ENCODE measurements at regions not wholly inside any gene's neighbourhood (a gene's known extent, or its start where the extent isn't known, plus 50 kb on each side); places are given as distances from the start of the nearest gene placed in this dataset.

DNA sequence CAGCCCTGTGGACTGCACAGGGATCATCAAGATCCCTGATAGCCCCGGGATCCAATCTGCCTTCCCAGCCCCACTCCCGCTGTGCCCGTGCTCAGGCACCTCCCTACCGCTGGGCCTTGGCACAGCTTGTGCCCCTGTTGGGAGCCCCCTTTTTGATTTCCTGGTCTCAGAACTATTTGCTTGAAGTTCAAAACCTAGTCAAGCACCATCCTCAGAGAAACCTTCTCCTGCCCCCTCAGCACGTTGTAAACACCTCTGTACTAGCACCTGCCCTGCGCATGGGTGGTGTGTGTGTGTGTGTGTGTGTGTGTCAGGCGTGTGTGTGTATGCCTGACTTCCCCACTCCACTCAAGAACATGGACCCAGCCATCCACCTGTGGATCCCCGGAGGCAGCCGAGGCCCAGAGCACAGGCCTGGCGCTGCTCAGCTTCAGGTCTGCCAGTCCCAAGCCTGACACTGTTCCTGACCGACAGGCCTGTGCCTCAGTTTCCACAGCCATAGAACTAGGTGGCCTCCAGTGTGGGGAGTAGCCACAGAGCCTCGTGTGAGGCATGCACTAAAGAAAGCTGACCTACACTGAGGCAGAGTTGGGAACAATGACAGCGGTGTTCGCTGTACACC lies 65.5 kb downstream of the ADRA2C start:
- no peak for DNase-seq

GRCh38 chr4:3832536-3833220 lies 66.5 kb downstream of the ADRA2C start:
- no peak for DNase-seq

DNA sequence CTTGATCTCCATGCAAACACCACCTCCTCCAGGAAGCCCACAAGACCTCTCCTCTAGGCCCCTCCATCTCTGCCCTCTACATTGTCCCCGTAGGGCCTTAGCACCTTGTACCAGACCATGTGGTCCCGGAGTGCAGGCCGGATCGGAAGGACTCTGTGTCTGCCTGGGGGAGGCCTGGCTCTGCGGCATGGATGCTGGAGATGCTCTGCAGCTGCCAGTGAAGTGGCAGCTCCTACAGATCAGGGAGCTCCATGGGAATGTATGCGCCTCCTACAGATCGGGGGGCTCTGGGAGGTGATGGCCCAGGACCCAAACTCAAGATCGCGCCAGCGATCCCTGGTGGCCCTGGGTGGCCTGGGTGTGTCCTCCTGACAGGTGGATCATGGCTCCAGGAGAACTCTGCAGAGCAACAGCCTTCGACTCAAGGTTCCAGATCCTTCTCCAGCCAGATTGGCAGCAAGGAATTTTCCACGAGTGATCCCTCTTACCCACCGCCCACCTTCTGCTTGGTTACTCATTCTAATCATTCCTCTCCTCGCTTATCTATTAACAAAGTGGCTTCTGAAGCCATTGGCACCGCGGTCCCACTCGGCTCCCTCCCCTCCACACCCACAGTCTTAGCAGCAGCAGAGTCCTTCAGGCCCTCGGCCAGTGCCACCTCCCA lies 67.3 kb downstream of the ADRA2C start:
- no peak for DNase-seq

- no peak for DNase-seq
Measured at GRCh38 chr4:3834186-3834662, 68.0 kb downstream of the ADRA2C start.

DNA sequence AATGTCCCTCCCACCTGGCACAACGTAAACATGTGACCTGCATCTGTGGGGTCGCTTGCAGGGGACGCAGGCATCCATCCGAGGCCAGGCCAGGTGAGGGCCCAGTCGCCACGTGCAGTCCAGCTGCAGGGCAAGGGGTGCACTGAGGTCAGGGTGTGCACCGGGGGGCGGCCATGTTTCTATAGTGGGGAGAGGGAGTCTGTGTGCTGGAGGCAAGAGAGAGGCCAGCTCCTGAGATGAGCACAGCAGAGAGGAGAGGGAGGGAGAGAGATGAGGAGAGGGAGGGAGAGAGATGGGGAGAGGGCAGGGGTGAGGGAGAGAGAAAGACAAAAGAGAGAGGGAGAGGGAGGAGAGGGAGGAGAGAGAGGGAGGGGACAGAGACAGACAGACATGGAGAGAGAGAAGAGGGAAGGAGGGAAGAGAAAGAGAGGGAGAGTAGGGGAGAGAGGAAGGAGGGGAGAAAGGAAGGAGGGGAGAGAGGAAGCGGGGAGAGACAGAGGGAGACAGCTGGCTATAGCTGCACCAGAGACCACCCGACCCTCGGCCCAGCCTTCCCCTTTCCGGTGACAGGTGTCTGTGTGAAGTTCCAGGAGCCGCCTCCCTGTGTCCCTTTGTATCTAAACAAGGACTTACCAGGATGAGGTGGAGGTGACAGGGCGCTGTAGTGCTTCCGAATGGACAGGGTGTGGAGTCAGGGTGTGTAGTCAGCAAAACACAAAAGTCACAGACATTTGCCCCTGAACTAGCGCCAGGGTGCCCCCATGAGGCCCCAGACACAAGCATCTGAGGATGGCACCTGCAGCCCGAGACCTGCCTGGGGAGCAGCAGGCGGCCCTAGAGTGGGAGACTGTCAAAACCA lies 68.7 kb downstream of the ADRA2C start:
- DNase-seq, result no peak

GRCh38 chr4:3835527-3836405 lies 69.6 kb downstream of the ADRA2C start:
- DNase-seq, result no peak

GRCh38 chr4:3836406-3836755 lies 70.2 kb downstream of the ADRA2C start:
- DNase-seq, result no peak

DNA sequence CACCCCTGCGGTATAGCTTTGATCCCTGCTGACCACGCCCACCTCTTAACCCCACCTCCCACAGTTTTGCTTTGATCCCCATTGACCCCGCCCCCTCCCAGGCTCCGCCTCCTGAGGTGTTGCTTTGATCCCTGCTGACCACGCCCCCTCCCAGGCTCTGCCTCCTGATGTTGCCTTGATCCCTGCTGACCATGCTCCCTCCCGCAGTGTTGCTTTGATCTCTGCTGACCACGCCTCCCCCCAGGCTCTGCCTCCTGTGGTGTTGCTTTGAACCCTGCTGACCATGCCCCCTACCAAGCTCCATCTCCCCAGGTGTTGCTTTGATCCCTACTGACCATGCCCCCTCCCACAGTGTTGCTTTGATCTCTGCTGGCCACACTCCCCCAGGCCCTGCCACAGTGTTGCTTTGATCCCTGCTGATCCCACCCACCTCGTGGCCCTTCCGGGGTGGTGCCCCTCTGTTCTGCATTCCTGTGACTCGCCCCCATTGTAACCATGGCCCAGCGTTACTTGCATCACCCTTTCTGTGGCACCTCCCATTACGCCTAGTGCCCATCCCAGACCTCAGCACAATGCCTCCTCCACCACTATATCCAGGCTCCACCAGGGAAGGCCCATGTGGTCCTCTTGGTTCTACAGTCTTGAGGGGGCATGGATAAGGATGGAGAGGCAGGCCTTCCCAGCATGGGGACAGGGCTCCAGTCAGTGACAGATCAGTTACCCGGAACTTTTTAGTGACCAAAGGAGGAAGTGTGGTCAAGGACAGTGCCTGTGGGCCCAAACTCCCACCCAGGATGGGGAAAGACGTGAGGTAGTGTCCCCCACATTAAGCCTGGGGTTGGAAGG lies 70.8 kb downstream of the ADRA2C start:
- no peak for DNase-seq

DNA sequence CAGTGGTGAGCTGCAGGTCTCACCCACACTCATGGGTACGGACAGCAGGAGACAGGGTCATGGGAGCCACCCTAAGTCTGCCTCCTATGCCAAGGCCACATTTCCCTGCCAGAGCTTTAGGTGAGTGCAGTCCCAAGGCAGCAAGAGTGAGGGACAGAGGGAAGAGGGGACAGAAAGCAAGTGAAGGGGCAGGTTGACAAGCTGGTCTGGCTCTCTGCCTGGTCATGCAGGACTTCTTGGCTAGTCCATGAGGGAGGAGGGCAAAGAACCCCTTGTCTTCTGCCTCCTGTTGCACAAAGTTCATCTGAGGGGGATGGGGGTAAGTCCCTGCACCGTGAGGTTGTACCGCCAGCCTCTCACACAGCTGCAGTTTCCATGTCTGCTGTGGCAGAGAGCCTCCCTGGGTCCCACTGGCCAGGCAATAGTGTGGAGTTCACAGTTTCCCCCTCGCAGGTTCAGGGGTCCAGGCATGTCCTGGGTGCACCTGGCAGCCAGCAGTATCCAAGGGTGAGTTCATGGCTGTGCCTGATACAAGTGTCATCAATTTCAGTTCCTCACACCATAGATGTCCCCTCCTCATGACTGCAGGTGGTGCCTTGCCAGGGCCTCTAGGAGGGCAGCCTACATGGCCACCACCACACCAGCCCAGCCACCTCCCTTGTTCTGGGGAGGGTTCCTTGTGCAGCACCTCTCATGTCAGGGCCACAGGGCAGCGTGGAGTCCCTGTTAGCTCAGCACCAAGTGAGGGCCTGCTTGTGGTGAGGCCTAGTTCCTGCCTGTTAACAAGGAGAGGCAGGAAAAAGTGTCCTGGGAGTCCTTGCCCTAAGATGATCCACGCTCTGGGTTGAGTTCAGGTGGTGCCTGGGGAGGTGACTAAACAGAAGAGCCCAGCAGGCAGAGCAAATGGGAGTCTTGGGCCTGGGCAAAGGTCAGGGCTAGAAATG lies 72.5 kb downstream of the ADRA2C start:
- no peak for DNase-seq

GRCh38 chr4:3845094-3845743 lies 79.0 kb downstream of the ADRA2C start:
- no peak for DNase-seq

DNA sequence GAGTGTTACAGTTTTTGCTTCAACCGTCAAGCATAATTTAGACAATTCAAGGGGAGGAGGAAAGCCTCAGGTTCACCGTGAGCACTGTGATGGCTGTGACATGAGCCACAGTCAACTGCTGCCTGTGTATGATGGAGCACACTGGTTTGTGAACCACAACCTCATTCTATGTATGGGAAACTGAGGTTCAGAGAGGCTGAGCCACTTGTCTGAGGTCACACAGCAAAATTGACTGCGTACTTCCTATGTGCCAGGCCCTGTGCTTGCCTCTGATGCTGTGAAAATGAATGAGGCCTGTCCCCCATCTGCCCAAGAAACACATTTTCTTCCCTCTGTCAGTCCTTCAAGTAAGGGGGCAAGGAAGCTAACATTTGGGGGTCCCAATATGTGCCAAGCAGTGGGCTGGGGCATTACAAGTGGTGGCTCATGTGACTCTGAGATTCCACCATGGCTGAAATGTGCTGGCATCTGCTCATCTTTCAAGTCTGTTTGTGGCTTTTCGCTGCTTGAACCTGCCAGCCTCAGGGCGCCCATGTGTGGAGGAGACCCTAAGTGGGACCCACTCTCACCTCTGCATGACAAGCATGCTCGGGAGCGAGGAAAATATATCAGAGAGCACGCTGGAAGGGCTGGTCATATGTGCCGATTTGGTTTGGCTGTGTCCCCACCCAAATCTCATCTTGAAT lies 79.7 kb downstream of the ADRA2C start:
- no peak for DNase-seq

DNA sequence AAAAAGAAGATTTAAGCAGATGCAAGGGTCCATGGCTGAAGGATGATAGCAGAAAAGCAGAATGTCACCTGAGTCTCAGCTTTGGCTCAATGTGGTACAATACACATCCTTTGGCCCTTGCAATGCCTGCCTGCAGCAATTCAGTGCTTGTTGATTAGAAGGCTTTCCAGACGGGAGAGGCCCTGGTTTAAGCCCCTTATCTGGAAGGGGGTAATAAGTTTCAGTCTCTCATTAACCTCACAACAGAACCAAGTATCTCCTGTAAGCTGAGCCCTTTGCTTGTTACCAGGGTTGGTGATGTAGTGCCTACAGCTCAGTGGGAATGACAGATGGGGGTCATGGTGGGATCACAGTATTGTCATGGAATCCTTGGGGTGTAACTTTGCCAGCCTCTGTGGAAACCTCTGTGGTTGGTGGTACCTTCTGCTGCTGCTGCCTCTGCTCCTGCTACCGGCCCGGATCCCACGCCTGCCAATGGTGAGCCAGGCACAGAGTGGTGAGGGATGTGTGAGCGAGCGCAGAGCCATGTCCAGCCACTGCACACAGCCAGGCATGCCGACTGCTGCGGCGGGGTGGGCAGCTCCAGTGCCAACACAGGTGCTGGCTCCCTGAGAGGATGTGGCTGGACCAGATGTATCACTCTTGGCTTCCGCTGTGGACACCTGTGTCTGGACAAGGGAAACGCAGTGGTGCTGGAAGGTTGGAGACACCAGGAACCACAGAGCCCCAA lies 81.2 kb downstream of the ADRA2C start:
- no peak for DNase-seq

- no peak for DNase-seq
Measured at GRCh38 chr4:3848323-3848722, 82.1 kb downstream of the ADRA2C start.

DNA sequence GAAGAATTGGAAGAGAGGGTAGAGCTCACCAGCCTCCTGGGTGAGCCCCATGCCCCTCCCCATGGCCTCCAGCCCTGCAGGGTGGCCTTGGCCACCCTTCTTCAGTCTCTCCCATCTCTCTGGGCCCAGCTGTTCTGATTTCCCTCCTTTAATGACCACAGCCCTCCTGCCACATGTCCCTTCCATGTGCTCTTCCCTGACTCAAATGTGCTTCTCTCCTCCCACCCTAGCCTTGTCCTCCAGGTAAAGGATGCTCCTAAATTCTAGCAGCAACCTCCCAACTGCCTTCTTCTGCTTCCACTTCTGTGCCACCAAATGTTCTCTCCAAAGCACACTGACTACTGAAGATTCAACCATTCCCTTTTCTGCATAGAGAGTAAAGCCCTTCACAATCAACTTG lies 83.0 kb downstream of the ADRA2C start:
- DNase-seq, result no peak

DNA sequence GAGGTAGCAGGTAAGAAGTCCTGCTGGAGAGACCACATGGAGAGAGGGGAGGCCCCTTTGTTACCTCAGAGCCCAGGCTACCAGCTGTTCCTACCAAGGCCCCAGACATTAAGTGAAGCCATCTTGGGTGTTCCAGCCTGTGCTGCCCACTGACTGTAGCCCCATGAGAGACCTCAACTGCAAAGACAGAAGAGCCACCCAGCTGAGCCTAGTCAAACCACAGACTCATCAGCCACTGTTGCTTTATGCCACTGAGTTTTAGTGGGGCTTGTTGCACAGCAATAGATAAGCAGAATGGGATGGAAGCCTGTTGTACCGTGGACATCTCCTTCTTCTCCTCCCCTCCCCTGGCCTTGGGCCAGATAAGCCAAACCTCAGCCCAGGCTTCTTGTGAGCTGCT lies 83.9 kb downstream of the ADRA2C start:
- no peak for DNase-seq

GRCh38 chr4:3851211-3851610 lies 85.0 kb downstream of the ADRA2C start:
- DNase-seq, result no peak

DNA sequence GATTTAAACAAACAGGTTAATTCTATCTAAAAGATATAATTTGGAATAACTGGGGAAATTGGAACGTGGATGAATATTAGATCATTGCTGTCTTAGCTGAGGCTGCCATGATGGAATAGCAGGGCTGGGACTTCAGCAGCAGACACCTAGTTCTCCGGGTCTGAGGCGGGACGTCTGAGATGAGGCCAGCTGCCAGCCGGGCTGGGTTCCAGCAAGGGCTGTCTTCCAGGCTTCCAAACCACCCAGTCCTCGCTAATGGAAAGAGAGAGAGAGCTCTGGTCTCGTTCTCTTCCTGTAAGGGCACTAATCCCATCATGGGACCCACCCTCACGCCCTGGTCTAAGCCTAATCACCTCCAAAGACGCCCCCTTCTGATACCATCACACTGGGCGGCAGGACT lies 85.7 kb downstream of the ADRA2C start:
- DNase-seq, result no peak

DNA sequence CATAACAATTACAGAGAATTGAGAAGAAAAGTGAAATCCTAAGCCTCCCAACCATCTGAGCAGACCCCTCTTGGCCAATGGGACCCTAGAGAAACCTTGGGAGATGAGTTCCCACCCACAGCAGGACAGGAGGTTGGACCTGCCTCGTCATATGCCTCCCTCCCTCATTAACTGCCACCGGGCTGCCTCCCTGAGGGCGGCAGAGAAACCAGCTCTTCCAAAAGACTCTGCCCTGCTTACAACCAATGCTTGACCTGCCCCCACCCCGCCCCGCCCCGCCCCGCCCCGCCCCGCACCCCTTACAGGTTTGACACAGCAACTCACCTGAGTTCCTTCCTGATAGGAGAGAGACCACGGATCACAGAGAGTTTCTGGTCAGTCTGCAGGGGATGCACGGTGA lies 86.1 kb downstream of the ADRA2C start:
- no peak for DNase-seq

Measured in bone marrow (tissue), 2 donors.